ENCODE measurements at regions not wholly inside any gene's neighbourhood (a gene's known extent, or its start where the extent isn't known, plus 50 kb on each side); places are given as distances from the start of the nearest gene placed in this dataset.

DNA sequence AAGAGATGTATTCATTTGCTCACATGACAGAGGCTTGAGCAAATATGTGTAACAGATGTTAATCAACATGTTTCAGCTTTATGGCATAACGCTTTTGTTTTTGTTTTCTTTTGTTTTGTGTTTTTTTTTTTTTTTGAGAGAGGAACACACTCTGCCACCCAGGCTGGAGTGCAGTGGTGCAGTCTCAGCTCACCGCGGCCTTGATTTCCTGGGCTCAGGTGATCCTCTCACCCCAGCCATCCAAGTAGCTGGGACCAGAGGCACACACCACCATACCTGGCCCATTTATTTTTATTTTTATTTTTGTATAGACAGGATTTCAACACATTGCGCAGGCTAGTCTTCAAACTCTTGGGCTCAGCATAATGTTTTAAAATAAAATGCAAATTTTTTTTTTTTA lies 1504.4 kb upstream of the CADM2 start:
- 72% methylated on average over 4 of the region's 4 CpGs for WGBS (ENCODE audit: insufficient coverage, insufficient replicate concordance, low lambda C conversion rate, missing lambda C conversion rate)
- ChIA-PET RAD21 (ENCODE audit: unreplicated experiment) (no interaction called here), CTCF (no interaction called here), POLR2A (no interaction called here), SMC1A (ENCODE audit: uncharacterized antibody, unreplicated experiment) (no interaction called here)
- intact Hi-C loops (cut with micrococcal nuclease; ENCODE audit: unreplicated experiment) (no loop called here), in situ Hi-C loops (cut with MboI) (no loop called here)
- Histone ChIP-seq H3K9ac (ENCODE audit: control insufficient read depth, insufficient read depth, low read length) (no peak overlapping the region), H3K4me2 (ENCODE audit: control insufficient read depth, insufficient read depth) (no peak overlapping the region), H2AFZ (ENCODE audit: control insufficient read depth, low read depth, low read length) (no peak overlapping the region), H4K20me1 (ENCODE audit: control insufficient read depth, insufficient read depth) (no peaks in the 10 kb centered on the region), H3K27me3 (replicated peaks in 1 of 2; ENCODE audit: control insufficient read depth in 2 of 2, insufficient read depth in 2 of 2, low read length in 1 of 2) (no peaks in the 10 kb centered on the region), H3K27ac (ENCODE audit: control insufficient read depth, insufficient read depth) (no peak overlapping the region), H3K36me3 (ENCODE audit: control insufficient read depth in 2 of 2, insufficient read depth in 2 of 2, low read length in 1 of 2) (no peaks in the 10 kb centered on the region), H3K4me3 (no peak overlapping the region), H3K79me2 (ENCODE audit: control insufficient read depth, insufficient read depth, low read length) (no peaks in the 10 kb centered on the region), H3K9me3 (replicated peaks; ENCODE audit: control insufficient read depth, insufficient read depth, low read length) (no peaks in the 10 kb centered on the region), H3K4me1 (ENCODE audit: control insufficient read depth, insufficient read depth, low read length) (no peaks in the 10 kb centered on the region)
- TF ChIP-seq EZH2 (IDR thresholded peaks at IDR 0.05; ENCODE audit: borderline replicate concordance, control insufficient read depth, low read depth, low read length) (no peak), TBL1XR1 (IDR thresholded peaks at IDR 0.05; ENCODE audit: low read depth, low read length) (no peak), NFYB (IDR thresholded peaks at IDR 0.05; ENCODE audit: insufficient read depth, low read depth, low read length) (no peak), ZNF622 (IDR thresholded peaks at IDR 0.05) (no peak), NFIC (IDR thresholded peaks at IDR 0.05; ENCODE audit: low read depth, low read length) (no peak), KDM1A (IDR thresholded peaks at IDR 0.05; ENCODE audit: borderline replicate concordance) (no peak)
- TF ChIP-seq, protein P1, sequence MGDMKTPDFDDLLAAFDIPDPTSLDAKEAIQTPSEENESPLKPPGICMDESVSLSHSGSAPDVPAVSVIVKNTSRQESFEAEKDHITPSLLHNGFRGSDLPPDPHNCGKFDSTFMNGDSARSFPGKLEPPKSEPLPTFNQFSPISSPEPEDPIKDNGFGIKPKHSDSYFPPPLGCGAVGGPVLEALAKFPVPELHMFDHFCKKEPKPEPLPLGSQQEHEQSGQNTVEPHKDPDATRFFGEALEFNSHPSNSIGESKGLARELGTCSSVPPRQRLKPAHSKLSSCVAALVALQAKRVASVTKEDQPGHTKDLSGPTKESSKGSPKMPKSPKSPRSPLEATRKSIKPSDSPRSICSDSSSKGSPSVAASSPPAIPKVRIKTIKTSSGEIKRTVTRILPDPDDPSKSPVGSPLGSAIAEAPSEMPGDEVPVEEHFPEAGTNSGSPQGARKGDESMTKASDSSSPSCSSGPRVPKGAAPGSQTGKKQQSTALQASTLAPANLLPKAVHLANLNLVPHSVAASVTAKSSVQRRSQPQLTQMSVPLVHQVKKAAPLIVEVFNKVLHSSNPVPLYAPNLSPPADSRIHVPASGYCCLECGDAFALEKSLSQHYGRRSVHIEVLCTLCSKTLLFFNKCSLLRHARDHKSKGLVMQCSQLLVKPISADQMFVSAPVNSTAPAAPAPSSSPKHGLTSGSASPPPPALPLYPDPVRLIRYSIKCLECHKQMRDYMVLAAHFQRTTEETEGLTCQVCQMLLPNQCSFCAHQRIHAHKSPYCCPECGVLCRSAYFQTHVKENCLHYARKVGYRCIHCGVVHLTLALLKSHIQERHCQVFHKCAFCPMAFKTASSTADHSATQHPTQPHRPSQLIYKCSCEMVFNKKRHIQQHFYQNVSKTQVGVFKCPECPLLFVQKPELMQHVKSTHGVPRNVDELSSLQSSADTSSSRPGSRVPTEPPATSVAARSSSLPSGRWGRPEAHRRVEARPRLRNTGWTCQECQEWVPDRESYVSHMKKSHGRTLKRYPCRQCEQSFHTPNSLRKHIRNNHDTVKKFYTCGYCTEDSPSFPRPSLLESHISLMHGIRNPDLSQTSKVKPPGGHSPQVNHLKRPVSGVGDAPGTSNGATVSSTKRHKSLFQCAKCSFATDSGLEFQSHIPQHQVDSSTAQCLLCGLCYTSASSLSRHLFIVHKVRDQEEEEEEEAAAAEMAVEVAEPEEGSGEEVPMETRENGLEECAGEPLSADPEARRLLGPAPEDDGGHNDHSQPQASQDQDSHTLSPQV (IDR thresholded peaks at IDR 0.05): no peak
- ATAC-seq: no peak
- no peak for DNase-seq (ENCODE audit: low read depth, low spot score)
- FAIRE-seq: no peak
- no TSS peak for BruUV-seq (replicated peaks)

Data from GM12878 (cell line).